ENCODE measurements at regions not wholly inside any gene's neighbourhood (a gene's known extent, or its start where the extent isn't known, plus 50 kb on each side); places are given as distances from the start of the nearest gene placed in this dataset.

- in situ Hi-C loops (cut with HindIII; ENCODE audit: low sequenced_read_pairs): loop anchor here (5.0 kb wide), 1 partner anchor 46 kb away; no protein-coding TSS in a partner anchor
These were observed 545.6 kb downstream of the BMP2 start for GRCh38 chr20:7313047-7313446.

- in situ Hi-C loops (cut with HindIII; ENCODE audit: low sequenced_read_pairs): no loop called here
These were observed 556.5 kb downstream of the BMP2 start for GRCh38 chr20:7323957-7324356.

- in situ Hi-C loops (cut with HindIII; ENCODE audit: low sequenced_read_pairs): no loop called here
These were observed 560.3 kb downstream of the BMP2 start for GRCh38 chr20:7327810-7328209.

- in situ Hi-C loops (cut with HindIII; ENCODE audit: low sequenced_read_pairs): no loop called here
These were observed 563.4 kb downstream of the BMP2 start for GRCh38 chr20:7330850-7331249.

GRCh38 chr20:7332169-7332568, 564.7 kb downstream of the BMP2 start:
- in situ Hi-C loops (cut with HindIII; ENCODE audit: low sequenced_read_pairs): no loop called here

- in situ Hi-C loops (cut with HindIII; ENCODE audit: low sequenced_read_pairs): no loop called here
These were observed 566.4 kb downstream of the BMP2 start for GRCh38 chr20:7333841-7334240.

GRCh38 chr20:7346026-7346425, 578.5 kb downstream of the BMP2 start:
- in situ Hi-C loops (cut with HindIII; ENCODE audit: low sequenced_read_pairs): no loop called here

GRCh38 chr20:7346562-7346961, 579.1 kb downstream of the BMP2 start:
- in situ Hi-C loops (cut with HindIII; ENCODE audit: low sequenced_read_pairs): no loop called here

GRCh38 chr20:7347409-7347808, 579.9 kb downstream of the BMP2 start:
- in situ Hi-C loops (cut with HindIII; ENCODE audit: low sequenced_read_pairs): no loop called here

GRCh38 chr20:7348253-7348652, 580.8 kb downstream of the BMP2 start:
- in situ Hi-C loops (cut with HindIII; ENCODE audit: low sequenced_read_pairs): no loop called here

GRCh38 chr20:7352165-7352564, 584.7 kb downstream of the BMP2 start:
- in situ Hi-C loops (cut with HindIII; ENCODE audit: low sequenced_read_pairs): no loop called here

- in situ Hi-C loops (cut with HindIII; ENCODE audit: low sequenced_read_pairs): no loop called here
These were observed 585.2 kb downstream of the HAO1 start for GRCh38 chr20:7355051-7355450.

GRCh38 chr20:7358670-7359069, 581.6 kb downstream of the HAO1 start:
- in situ Hi-C loops (cut with HindIII; ENCODE audit: low sequenced_read_pairs): no loop called here

GRCh38 chr20:7359739-7360138, 580.5 kb downstream of the HAO1 start:
- in situ Hi-C loops (cut with HindIII; ENCODE audit: low sequenced_read_pairs): no loop called here

GRCh38 chr20:7361321-7361720, 578.9 kb downstream of the HAO1 start:
- in situ Hi-C loops (cut with HindIII; ENCODE audit: low sequenced_read_pairs): no loop called here

GRCh38 chr20:7361931-7362330, 578.3 kb downstream of the HAO1 start:
- in situ Hi-C loops (cut with HindIII; ENCODE audit: low sequenced_read_pairs): no loop called here

- in situ Hi-C loops (cut with HindIII; ENCODE audit: low sequenced_read_pairs): no loop called here
These were observed 577.7 kb downstream of the HAO1 start for GRCh38 chr20:7362601-7363000.

GRCh38 chr20:7366189-7366588, 574.1 kb downstream of the HAO1 start:
- in situ Hi-C loops (cut with HindIII; ENCODE audit: low sequenced_read_pairs): no loop called here

- in situ Hi-C loops (cut with HindIII; ENCODE audit: low sequenced_read_pairs): no loop called here
These were observed 568.6 kb downstream of the HAO1 start for GRCh38 chr20:7371518-7372163.

GRCh38 chr20:7375905-7376304, 564.4 kb downstream of the HAO1 start:
- in situ Hi-C loops (cut with HindIII; ENCODE audit: low sequenced_read_pairs): no loop called here

- in situ Hi-C loops (cut with HindIII; ENCODE audit: low sequenced_read_pairs): no loop called here
These were observed 561.2 kb downstream of the HAO1 start for GRCh38 chr20:7378864-7379605.

GRCh38 chr20:7379621-7380220, 560.5 kb downstream of the HAO1 start:
- in situ Hi-C loops (cut with HindIII; ENCODE audit: low sequenced_read_pairs): no loop called here

Measured in endothelial cell of hepatic sinusoid (primary cell).